CD14-positive monocyte (primary cell): ENCODE measurements at regions not wholly inside any gene's neighbourhood (a gene's known extent, or its start where the extent isn't known, plus 50 kb on each side); places are given as distances from the start of the nearest gene placed in this dataset.

Experiments
- DNase-seq, 3 donors: peaks; one replicate each; pipeline ENCODE4 v3.0.0-alpha.2; 2011 to 2022
- H2AFZ ChIP-seq: 2 replicates; pipeline ENCODE4 v1.6.0; 2012; ENCODE audit warnings: mild to moderate bottlenecking, low read depth, low read length, inconsistent platforms; ENCODE audit not compliant: insufficient read depth, poor library complexity, severe bottlenecking
- H3K27ac ChIP-seq, 2 donors: 1 replicate in 1 of 2; 2 replicates in 1 of 2; pipeline ENCODE4 v1.5.1; 2012 to 2013; ENCODE audit warnings: low read length in 2 of 2, control low read depth in 1 of 2, inconsistent platforms in 1 of 2, low read depth in 1 of 2, mild to moderate bottlenecking in 1 of 2
- H3K27me3 ChIP-seq, 2 donors: one replicate each; pipeline versions ENCODE4 v1.6.0 to v1.6.1; 2011 to 2013; ENCODE audit warnings: low read length in 2 of 2; ENCODE audit not compliant: control insufficient read depth in 2 of 2, insufficient read depth in 2 of 2
- H3K36me3 ChIP-seq, 2 donors: replicated peaks in 1 of 2; 1 replicate in 1 of 2; 2 replicates in 1 of 2; pipeline versions ENCODE4 v1.5.1 to v1.6.1; 2012 to 2013; ENCODE audit warnings: low read length in 2 of 2, control low read depth in 1 of 2, inconsistent platforms in 1 of 2, mild to moderate bottlenecking in 1 of 2; ENCODE audit not compliant: insufficient read depth in 2 of 2, control insufficient read depth in 1 of 2
- H3K4me1 ChIP-seq, 2 donors: 1 replicate in 1 of 2; 2 replicates in 1 of 2; pipeline versions ENCODE4 v1.5.1 to v1.6.1; 2012 to 2013; ENCODE audit warnings: low read length in 2 of 2, control low read depth in 1 of 2, inconsistent platforms in 1 of 2, mild to moderate bottlenecking in 1 of 2, moderate library complexity in 1 of 2; ENCODE audit not compliant: insufficient read depth in 2 of 2, control insufficient read depth in 1 of 2
- H3K4me2 ChIP-seq: replicated peaks from 2 replicates; pipeline ENCODE3; 2012; ENCODE audit warnings: low read length, moderate library complexity, mild to moderate bottlenecking; ENCODE audit not compliant: poor library complexity, severe bottlenecking; ENCODE audit errors: extremely low read depth
- H3K4me3 ChIP-seq, 3 experiments: fragments of 200-600 bp in 1 of 3; sonication (generic) in 1 of 3; replicated peaks in 1 of 3; 1 replicate in 2 of 3; 2 replicates in 1 of 3; pipeline ENCODE4 v1.5.1; 2011 to 2013; ENCODE audit warnings: low read length in 3 of 3, mild to moderate bottlenecking in 3 of 3, control low read depth in 2 of 3, low read depth in 2 of 3, inconsistent platforms in 1 of 3, moderate library complexity in 1 of 3
- H3K79me2 ChIP-seq: 2 replicates; pipeline ENCODE4 v1.6.0; 2012; ENCODE audit warnings: mild to moderate bottlenecking, control low read depth, inconsistent platforms, low read length, moderate library complexity; ENCODE audit not compliant: insufficient read depth
- H3K9ac ChIP-seq: 2 replicates; pipeline ENCODE4 v1.6.0; 2017; ENCODE audit warnings: low read length, mild to moderate bottlenecking; ENCODE audit not compliant: insufficient read depth, poor library complexity, severe bottlenecking
- H3K9me3 ChIP-seq, 2 donors: replicated peaks in 1 of 2; 1 replicate in 1 of 2; 2 replicates in 1 of 2; pipeline versions ENCODE4 v1.5.1 to v1.6.1; 2012 to 2013; ENCODE audit warnings: low read length in 2 of 2, control low read depth in 1 of 2; ENCODE audit not compliant: control insufficient read depth in 1 of 2, insufficient read depth in 1 of 2
- H4K20me1 ChIP-seq: 2 replicates; pipeline ENCODE4 v1.6.0; 2012; ENCODE audit warnings: mild to moderate bottlenecking, low read length, control low read depth, moderate library complexity; ENCODE audit not compliant: insufficient read depth
- H3K27ac Mint-ChIP-seq, 7 donors: one replicate each; pipeline ENCODE4 v1.8.0; 2020; ENCODE audit warnings: mild to moderate bottlenecking in 7 of 7, mixed read lengths in 7 of 7, moderate library complexity in 6 of 7, inconsistent platforms in 2 of 7
- H3K27me3 Mint-ChIP-seq, 3 donors: one replicate each; pipeline ENCODE4 v1.8.0; 2021 to 2022; ENCODE audit warnings: low read depth in 3 of 3, mild to moderate bottlenecking in 3 of 3, mixed read lengths in 3 of 3, moderate library complexity in 3 of 3, inconsistent platforms in 1 of 3
- H3K36me3 Mint-ChIP-seq, 2 donors: one replicate each; pipeline ENCODE4 v1.8.0; 2020; ENCODE audit warnings: mixed read lengths in 2 of 2, inconsistent platforms in 1 of 2, mild to moderate bottlenecking in 1 of 2
- H3K4me1 Mint-ChIP-seq: one replicate; pipeline ENCODE4 v1.8.0; 2020; ENCODE audit warnings: mild to moderate bottlenecking, mixed read lengths
- H3K4me3 Mint-ChIP-seq, 2 donors: one replicate each; pipeline ENCODE4 v1.8.0; 2020; ENCODE audit warnings: mild to moderate bottlenecking in 2 of 2, mixed read lengths in 2 of 2, moderate library complexity in 1 of 2
- H3K9me3 Mint-ChIP-seq, 7 donors: one replicate each; pipeline ENCODE4 v1.8.0; 2020 to 2022; ENCODE audit warnings: mixed read lengths in 7 of 7, mild to moderate bottlenecking in 6 of 7, moderate library complexity in 6 of 7, inconsistent platforms in 2 of 7
- CTCF ChIP-seq: fragments of 200-600 bp; IDR thresholded peaks from one replicate; pipeline ENCODE4 v1.8.0; 2022; ENCODE audit warnings: antibody characterized with exemption, mild to moderate bottlenecking
- WGBS: methylation state at CpG from one replicate; pipeline ENCODE4 v1.1.5; 2013; ENCODE audit warnings: missing lambda C conversion rate; ENCODE audit not compliant: insufficient coverage; 5-methylcytosine and 5-hydroxymethylcytosine counted together
- intact Hi-C, 2 donors: fragments of 100-400 bp; cut with micrococcal nuclease; formaldehyde crosslinking; loops; one replicate each; pipeline versions ENCODE4 v1.15.0 to v1.15.1; 2023

- no peaks in the 10 kb centered on the region for H3K79me2 ChIP-seq
- Mint-ChIP-seq H3K9me3 (peaks cover 0 to under 1% (median 0%) of the 10 kb centered on the region in 7 donors), H3K27me3 (peaks cover 0 to 1% (median 0%) of the 10 kb centered on the region in 3 donors), H3K4me3 (no peak overlapping the region), H3K27ac (no peak overlapping the region), H3K36me3 (no peaks in the 10 kb centered on the region), H3K4me1 (no peaks in the 10 kb centered on the region)
- H3K4me2 ChIP-seq: no peak overlapping the region
- intact Hi-C loops: no loop called here
- no peaks in the 10 kb centered on the region for H3K27me3 ChIP-seq
- no peak for TF ChIP-seq CTCF
- WGBS: 80% methylated on average over 1 of the region's 2 CpGs
- H3K36me3 ChIP-seq: no peaks in the 10 kb centered on the region
- H2AFZ ChIP-seq: no peak overlapping the region
- H3K4me1 ChIP-seq: no peaks in the 10 kb centered on the region
- no peaks in the 10 kb centered on the region for H4K20me1 ChIP-seq
- H3K4me3 ChIP-seq: no peak overlapping the region
- no peak for DNase-seq
- H3K27ac ChIP-seq: no peak overlapping the region
- H3K9me3 ChIP-seq: no peaks in the 10 kb centered on the region
- H3K9ac ChIP-seq: no peak overlapping the region
Observed at GRCh38 chr4:175440786-175441185, 371.3 kb downstream of the GPM6A start.

- H3K9me3 Mint-ChIP-seq: no peaks in the 10 kb centered on the region
- Histone ChIP-seq H3K4me3 (no peak overlapping the region), H3K27me3 (no peaks in the 10 kb centered on the region), H3K4me1 (no peaks in the 10 kb centered on the region), H3K4me2 (no peak overlapping the region), H3K79me2 (no peaks in the 10 kb centered on the region), H3K9me3 (no peaks in the 10 kb centered on the region), H3K36me3 (no peaks in the 10 kb centered on the region), H4K20me1 (no peaks in the 10 kb centered on the region), H2AFZ (no peak overlapping the region), H3K9ac (no peak overlapping the region), H3K27ac (no peak overlapping the region)
- no peak for DNase-seq
- no peaks in the 10 kb centered on the region for H3K4me1 Mint-ChIP-seq
- no peak overlapping the region for H3K27ac Mint-ChIP-seq
- no peak overlapping the region for H3K4me3 Mint-ChIP-seq
- H3K36me3 Mint-ChIP-seq: no peaks in the 10 kb centered on the region
- WGBS: no CpG with 5 or more reads among the region's 7 CpGs
- intact Hi-C loops: no loop called here
- H3K27me3 Mint-ChIP-seq: peaks cover 0 to 1% (median 0%) of the 10 kb centered on the region in 3 donors
- TF ChIP-seq CTCF: no peak
Observed at GRCh38 chr4:175441256-175441655, 370.8 kb downstream of the GPM6A start.
